Activated CD4-positive, alpha-beta T cell treated with anti-CD3 and anti-CD28 coated beads, Interleukin-2, amount 50 U/mL, for 48 hours (primary cell): ENCODE measurements at regions not wholly inside any gene's neighbourhood (a gene's known extent, or its start where the extent isn't known, plus 50 kb on each side); places are given as distances from the start of the nearest gene placed in this dataset.

ENCODE experiments used
- DNase-seq, 2 experiments: peaks; one replicate each; pipeline ENCODE4 v3.0.0-alpha.2; 2020

DNA sequence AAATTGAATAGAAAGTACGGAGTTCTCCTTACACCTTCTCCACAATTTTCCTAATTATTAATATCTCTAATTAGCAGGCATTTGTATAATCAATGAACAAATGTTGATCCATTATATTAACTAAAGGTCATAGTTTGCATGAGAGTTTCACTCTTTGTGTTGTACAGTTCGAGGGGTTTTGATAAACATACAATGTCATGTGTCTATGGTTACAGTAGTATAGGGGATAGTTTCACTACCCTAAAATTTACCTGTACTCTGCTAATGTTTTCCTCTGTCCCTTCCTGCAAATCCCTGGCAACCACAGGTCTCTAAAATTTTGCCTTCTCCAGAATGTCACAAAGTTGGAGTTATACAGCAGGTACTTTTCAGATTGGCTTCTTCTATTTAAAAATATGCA is 1199.8 kb upstream of the GJE1 start:
- DNase-seq: no peak

DNA sequence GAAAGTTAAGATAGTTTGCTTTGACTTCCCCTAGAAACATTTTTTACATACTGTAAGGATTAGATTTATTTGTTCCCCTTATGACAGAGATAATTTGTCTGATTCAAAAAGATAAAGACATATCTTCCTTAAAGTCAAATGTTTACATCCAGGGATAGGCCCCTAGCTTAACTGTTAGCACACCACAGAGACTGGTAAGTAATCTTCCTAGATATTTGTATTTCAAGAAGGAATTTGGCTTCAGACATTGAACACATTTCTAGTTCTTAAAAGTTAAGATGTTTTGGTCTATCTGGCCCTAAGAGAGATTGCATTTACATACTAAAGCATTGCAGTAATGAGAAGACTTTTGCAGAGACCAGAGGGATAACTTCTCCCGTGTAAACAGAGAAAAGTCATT is 1201.1 kb upstream of the GJE1 start:
- no peak for DNase-seq

DNA sequence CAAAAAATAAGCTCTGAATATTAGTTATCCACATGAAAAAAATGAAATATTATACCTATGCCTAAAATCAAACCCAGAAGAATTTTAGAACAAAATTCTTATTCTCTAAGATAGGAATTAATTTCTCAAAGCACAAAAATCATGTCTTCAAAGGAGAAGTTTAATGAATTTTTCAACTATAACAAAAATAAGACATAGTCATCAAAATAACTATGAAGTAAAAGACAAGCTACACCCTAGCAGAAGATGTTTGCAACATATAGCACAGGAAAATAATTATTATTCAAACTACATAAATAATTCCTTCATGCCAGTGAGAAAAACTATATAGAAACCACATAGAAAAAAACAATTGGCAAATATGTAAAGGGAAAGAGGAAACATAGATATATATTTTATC is 1203.6 kb upstream of the GJE1 start:
- DNase-seq: no peak

DNA sequence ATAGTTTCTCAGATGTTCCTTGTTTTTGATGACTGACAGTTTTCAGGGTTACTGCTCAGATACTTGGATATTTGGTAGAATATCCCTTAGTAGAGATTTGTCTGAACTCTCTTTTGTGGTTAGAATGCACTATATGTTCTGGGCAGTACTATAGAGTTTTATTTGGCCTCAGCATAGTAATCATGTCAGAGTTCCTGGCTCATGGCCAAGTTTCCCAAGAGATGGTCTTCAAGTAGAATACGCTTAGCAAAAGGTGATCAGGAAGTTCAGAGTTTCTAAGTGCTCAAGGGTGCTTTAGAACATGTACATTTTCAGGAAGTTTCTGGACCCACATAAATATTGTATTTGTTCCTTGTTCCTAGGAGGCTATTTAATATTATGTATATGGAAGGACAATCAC is 1209.7 kb upstream of the GJE1 start:
- DNase-seq: no peak

DNA sequence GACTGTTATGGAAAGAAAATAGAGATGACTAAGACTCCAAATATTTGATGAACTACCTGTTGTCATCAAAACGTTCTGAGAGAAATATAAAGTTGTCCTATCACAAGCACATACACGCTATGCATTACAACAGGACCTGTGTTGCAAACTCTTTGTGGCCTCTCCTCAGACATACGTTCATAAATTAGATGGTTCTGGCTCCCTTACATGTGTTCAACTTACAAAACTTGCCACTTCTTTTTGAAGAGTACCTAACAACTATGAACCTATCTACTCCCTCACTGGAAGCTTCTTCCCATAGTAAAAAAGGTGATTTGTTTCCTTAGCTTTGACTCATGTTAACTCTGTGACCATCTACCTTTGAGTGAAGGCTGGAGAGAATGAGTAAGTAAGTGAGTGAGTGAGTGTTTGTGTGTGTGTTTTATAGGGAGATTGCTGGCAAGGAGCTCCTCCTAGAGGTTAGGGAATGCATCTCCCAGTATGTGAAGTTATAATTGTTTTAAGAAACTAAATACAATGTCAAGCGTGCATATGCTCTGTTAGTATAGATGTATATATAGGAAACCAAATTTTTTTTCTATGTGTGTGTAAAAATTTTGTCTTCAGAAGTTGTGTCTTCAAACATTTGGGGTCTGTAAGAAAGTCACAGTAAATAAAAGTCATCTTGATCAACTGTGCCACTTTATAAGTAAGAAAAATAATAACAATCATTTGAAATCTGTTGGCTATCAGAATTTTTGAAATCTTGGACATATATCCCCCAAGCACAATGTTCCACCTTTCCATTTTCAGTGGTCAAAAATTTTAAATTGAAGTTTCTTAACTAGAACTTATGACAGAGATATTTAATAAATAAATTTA is 1211.1 kb upstream of the GJE1 start:
- DNase-seq: no peak

DNA sequence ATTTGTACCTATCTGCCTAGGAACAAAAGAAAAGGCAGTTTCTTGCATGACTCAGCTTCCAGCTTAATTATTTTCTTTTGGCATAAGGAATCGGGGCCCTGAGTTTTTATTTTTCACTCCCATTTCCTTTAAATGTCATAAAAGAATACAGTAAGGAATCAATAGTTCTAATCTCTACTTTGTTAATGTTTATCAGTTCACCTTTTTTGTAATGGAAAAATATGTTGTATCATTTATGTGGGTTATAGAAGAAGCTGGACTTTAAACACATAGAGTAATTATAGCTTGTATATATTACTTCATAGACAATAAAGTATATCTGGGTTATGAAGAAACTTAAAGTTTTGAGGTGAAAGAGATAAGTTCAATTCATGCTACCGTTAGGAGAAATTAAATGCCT is 1214.8 kb upstream of the GJE1 start:
- no peak for DNase-seq

DNA sequence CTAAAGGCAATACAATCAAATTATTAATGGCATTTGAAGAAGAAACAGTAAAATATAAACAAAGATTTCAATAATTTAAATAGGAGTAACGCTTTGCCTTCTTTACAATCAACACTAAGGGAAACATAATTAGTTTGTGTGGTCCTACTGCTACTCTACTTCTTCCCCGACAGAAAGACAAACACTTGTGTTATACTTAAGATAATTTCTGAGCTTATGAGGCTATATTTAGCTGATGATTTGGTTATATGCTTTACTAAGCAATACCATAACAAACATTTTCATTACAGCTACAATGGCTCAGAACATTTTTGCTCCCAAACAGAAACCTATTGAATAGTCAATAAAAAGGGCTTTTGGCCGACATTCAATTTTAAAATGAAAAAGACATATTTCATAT is 1217.2 kb upstream of the GJE1 start:
- no peak for DNase-seq

DNA sequence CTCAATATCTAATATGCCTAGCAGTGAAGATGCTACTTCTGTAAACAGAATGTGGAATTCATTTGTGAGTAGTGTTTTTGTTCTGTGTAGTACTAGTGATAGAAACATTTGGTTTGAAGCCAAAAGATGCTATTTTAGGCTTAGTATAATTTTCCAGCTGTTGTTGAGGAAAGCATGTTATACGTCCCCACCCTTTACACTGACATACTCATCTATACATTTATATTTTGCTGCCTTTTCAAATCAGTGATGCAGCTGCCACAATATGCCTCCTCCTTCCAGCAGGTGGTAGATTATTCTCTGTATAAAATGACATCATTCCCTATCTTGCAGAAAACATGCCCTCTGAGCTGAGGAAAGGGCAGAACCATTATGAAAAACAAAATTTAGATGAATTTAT is 1217.6 kb upstream of the GJE1 start:
- DNase-seq: no peak

DNA sequence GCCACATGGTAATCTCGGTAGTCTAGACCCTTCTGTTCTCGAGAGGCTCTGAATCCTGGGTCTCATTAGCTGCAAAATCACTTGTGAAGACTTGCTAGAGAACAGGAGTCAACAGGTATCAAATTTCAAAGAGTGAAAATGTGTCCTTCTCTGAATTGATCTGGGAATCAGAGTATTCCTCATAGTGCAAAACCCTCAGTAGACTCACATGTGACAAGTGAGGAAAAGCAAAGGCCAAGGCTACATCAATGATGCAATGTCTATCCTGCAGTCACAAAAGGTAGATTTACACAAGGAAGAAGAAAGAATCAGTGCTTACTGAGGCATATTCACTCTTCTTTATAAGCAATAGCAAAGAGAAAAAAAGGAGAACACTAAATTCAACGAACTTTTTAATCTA is 1220.0 kb upstream of the GJE1 start:
- no peak for DNase-seq

DNA sequence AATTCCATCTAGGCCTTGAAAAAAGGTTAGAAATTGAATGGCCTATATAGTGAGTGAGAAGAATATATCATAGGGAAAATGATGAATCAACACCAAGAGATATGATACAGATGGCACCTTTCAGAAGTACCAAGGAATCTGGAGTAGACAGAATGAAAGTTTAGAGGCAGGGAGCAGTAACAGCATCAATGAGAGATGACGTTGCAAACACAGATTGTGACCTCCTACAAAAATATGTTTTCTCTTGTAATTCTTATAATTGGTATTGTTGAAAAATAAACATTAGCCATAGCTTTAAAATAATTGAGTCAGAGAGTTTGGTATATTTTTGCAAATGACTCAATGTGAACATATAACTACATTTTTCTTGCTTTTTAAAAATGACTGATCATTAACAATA is 1223.1 kb upstream of the GJE1 start:
- no peak for DNase-seq

DNA sequence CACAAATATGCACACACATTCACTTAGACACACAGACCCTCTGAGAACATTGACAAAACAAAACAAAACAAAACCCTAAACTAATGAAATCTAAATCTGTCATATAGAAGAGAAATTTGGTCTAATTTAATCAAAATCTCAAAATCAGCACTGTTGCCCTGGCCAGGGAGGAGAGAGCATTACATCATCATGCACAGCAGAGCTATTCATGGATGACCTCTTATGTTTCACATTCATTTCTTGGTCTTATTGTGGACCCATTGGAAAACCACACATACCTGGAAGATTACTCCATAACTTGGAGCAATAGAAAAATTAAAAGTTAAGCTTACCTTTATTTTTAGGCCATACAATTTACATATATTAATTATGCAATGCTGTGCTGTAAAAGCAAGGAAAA is 1223.6 kb upstream of the GJE1 start:
- DNase-seq: no peak

DNA sequence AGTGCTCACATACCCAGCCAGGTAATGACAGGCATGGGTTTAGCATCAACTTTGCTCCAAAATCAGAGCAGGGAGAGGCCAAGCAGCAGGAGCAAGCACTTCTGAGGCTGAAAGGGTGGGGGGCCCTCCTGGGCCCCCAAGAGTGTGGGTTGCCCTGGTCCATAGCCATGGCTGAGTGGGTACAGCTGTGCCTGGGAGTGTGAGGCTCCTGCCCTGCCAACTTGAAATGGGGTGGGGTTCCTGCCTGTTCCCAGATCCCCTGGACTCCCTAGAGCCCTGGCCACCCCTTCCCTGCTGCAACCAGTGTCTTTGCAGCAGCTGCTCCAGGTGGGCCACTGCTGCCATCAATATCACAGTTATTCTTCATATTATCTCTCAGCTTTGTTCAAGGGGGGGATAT is 1224.2 kb upstream of the GJE1 start:
- no peak for DNase-seq

DNA sequence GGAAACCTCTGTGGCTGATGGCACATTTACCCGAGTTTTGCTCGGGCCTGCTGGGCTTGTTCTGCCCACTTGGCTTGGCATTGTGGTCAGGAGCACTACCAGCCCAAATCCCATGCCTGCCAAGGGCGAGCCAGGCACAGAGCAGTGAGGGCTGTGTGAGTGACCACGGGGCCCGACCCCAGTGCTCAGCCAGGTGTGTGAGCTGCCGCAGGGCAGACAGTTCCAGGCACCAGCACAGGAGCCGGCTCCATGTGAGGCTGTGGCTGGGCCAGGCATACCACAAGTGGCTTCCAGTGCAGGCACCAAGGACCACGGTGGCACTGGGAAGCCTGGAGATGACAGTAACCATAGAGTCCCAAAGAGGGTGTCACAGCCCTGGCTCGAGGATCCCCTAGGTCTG is 1225.5 kb upstream of the GJE1 start:
- DNase-seq: no peak

DNA sequence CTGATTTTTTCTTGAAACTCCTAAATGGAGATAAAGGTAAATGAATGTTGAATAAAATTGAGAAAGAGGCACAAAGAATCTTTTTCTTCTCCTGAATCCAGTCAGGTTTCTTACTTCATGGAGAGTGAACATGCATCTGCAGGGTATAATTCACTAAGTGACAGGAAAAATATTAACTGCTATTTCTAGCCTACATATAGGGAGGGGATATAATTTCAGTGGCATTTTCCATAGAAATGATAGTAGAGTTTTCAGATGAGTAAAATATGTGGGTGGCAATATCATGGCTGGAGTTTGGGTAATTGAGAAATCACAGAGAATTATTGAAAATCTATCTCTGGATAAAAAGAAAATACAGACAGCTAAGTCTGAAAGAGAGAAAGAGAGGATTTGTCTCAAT is 1227.0 kb upstream of the GJE1 start:
- no peak for DNase-seq

DNA sequence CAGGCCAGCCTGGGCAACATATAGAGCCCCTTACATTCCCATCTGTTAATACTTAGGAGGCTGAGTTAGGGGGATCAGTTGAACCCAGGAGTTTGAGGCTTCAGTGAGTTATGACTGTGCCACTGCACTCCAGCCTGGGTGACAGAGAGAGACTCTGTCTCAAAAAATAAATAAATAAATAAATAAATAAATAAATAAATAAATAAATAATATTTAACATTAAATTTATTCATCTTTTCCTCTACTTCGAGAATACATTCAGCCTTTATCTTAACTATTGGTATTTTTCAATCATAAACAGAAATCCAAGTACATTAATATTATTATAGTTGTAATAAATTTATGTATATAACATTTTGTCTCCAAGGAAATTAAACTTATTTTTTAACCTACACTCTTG is 1227.7 kb upstream of the GJE1 start:
- no peak for DNase-seq

DNA sequence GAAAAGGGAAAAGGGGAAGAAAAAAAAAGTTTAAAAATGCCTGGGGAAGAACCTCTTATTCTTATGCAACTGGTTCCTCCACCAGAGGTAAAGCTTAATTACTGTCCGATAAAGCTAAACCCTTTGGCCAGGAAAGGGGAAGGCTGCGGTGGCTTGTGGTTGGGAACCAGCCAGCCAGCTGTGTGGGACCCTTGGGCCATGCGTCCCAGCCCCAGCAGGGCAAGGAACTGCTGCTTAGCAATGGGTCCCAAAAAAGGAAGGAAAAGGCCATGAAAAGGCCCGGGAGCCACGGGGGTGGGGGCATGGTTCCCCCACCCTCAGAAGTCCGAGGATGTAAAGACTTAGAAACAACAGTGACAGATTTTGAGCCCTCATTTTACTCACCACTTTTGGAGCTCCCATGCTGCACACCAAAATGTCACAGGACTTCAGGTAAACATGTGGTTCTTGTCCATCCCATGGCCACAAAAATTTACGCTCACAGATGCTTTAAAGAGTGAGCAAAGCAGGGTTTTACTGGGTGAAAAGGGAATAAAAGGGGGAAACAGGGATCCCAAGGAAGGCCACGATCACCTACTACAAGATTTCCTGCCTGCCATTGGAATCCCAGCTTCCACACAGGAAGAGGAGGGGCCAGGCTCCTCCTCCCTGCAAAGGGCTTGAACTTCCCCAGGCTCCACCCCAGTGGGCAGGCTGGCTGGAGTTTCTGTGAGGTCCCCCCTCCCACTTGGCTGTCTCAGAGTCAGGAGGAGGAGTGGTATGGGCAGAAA is 1234.7 kb upstream of the GJE1 start:
- no peak for DNase-seq

DNA sequence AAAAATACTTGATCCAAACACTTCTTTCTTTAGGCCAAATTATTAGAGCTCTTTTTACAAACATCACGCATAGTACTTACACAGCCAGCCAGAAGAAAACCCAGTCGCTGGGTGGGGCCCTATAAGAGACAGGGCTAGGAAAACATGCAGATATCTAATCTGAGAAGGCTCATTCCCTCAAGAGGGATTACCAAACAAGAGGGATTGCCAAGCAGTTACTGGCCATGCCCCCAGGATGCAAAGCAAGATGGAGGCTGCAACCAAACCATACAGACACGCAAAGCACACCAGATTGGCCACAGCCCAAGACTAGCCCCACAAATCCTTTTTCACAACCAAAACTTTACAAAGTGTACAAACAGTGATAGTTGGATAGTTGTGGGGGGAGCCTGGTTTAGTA is 1235.4 kb upstream of the GJE1 start:
- no peak for DNase-seq

DNA sequence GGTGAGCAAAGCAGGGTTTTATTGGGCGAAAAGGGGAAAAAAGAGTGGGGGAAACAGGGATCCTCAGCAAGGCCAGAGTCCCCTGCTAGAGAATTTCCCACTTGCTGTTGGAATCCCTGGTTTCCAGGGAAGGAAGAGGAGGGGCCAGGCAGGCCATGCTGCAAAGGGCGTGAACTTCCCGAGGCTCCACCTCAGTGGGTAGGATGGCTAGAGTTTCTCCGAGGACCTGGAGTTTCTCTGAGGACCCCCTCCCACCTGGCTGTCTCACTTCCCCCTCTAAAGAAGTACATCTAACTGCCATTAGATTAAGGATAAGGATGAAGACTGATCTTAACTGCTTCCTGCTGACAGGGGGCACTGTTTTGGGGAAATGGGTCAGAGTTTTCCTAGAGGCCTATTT is 1239.3 kb upstream of the GJE1 start:
- DNase-seq: no peak

DNA sequence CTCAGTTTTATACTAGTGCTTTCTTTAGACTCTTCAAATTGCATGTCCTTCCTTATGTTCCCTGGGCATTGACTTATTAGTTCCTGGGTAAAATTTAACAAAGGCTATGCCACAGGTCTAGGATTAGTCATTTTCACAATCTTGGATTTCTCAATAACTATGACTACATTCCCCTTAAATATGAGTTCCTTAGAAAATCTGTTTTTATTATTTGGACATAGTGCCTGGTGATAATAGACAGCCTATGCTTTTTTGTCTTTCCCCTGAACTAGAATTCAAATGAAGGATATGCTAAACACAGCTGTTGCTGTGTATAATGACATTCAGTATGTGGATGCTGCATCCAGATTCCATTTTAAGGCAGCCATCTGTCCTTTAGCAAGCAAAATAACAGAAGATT is 1252.8 kb upstream of the GJE1 start:
- no peak for DNase-seq

DNA sequence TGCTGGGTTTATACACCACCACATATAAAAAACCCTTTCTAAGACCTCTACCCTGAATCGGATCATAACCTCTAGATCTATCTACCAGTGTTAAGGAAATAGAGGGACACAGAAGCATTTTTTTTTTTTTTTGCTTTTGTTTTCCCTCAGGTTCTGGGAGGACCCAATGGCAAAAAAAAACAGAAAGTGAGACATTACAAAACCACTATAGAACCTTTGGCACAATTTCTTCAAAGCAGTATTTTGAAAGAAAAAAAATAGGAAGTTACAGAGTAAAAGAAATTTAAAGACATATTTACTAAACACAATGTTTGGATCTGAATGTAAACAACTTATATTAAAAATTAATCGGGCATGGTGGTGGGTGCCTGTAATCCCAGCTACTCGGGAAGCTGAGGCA is 1258.7 kb upstream of the GJE1 start:
- no peak for DNase-seq

DNA sequence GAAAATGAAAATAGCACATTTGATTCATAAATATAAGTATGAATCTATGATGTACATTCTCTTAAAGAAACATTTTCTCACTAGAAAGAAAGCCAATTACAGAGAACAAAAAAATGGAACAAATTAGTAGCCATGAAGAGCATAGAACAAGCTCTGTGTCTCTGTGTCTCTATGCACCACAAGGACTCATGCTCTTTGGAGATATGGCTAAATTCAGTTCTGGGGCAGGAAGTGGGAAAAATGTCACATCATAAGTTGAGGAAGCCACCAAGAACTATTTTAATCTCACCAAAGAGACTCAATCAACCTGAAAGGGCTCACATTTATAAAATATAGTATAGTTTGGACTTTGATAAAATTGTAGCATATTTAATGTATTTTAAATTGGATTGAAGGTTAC is 1259.8 kb upstream of the GJE1 start:
- no peak for DNase-seq

DNA sequence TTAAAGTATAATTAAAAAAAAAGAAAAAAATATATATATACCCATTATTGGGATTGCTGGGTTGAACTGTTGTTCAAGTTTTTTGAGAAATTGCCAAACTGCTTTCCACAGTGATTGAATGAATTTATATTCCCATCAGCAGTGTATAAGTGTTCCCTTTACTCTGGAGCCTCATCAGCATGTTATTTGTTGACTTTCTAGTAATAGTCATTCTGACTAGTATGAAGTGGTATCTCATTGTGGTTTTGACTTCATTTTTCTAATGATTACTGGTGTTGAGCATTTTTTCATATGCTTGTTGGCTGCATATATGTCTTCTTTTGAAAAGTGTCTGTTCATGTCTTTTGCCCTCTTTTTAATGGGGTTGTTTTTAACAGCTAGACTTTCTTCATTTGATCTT is 1260.8 kb upstream of the GJE1 start:
- DNase-seq: no peak

DNA sequence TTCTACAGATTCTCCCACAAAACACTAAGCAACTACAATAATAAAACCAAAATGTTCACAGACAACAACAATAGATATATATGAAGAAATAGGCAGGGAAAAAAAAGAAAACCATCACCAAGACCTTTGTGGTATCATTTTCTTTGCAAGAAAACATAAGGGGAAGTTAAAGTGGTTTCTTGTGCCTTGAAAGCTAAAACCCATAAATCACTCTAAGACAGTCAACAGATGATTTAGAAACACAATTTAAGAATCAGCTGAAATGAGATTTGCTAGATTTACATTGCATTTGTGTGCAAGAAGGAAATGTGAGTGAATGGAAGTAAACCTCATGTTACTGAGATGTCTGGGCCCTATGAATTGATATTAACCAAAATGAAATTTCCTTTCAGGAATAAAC is 1265.4 kb upstream of the GJE1 start:
- DNase-seq: no peak

DNA sequence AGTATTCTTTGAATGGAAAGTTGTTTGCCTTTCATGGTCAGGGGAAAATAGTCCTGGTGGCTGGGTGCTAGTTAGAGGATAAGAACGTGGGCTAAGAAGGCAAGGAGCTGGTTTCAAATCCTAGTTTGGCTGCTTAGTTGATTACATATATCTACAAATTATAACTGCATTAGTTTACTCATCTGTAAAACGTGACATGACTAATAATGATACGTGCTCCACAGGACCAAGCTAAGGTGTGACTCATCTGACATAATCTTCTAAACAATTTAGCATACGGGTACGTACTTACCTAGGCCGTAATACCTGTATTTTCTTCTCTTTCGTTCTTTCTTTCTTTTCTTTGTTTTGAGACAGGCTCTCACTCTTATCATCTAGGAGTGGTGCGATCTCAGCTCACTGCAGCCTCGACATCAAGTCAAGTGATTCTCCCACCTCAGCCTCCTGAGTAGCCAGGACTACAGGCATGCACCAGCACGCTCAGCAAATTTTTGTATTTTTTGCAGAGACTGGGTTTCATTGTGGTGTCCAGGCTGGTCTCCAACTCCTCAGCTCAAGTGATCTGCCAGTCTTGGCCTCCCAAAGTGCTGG is 1274.2 kb upstream of the GJE1 start:
- no peak for DNase-seq
